ENCODE measurements at regions not wholly inside any gene's neighbourhood (a gene's known extent, or its start where the extent isn't known, plus 50 kb on each side); places are given as distances from the start of the nearest gene placed in this dataset.
A peak's percentile ranks its signal among the peaks of the same experiment; 100 is the strongest.

- Histone ChIP-seq H3K36me3 (no peaks in the 10 kb centered on the region), H3K4me3 (no peak overlapping the region), H3K4me1 (peaks cover 12 to 32% of the 10 kb centered on the region in 2 donors), H3K9me3 (no peaks in the 10 kb centered on the region), H3K27ac (no peak overlapping the region), H3K27me3 (no peaks in the 10 kb centered on the region)
- DNase-seq = no peak
- TF ChIP-seq POLR2A (IDR thresholded peaks at IDR 0.05) = no peak
- TF ChIP-seq, protein P1, sequence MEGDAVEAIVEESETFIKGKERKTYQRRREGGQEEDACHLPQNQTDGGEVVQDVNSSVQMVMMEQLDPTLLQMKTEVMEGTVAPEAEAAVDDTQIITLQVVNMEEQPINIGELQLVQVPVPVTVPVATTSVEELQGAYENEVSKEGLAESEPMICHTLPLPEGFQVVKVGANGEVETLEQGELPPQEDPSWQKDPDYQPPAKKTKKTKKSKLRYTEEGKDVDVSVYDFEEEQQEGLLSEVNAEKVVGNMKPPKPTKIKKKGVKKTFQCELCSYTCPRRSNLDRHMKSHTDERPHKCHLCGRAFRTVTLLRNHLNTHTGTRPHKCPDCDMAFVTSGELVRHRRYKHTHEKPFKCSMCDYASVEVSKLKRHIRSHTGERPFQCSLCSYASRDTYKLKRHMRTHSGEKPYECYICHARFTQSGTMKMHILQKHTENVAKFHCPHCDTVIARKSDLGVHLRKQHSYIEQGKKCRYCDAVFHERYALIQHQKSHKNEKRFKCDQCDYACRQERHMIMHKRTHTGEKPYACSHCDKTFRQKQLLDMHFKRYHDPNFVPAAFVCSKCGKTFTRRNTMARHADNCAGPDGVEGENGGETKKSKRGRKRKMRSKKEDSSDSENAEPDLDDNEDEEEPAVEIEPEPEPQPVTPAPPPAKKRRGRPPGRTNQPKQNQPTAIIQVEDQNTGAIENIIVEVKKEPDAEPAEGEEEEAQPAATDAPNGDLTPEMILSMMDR (IDR thresholded peaks at IDR 0.05 in 4 of 5, conservative IDR thresholded peaks at IDR 0.05 in 1 of 5) = no peak
- no peak for ATAC-seq
- in situ Hi-C loops (cut with MboI; ENCODE audit: low sequenced_read_pairs in 4 of 4) (no loop called here), intact Hi-C loops (cut with DNase I; ENCODE audit: low total_unique reads) (no loop called here)
Observed at GRCh38 chr12:46526233-46526632, 153.7 kb upstream of the SLC38A2 start.

- H3K4me3 ChIP-seq = no peak overlapping the region
- peak; percentile 64 to 79 for DNase-seq
- peak overlapping the region in 3 of 4 donors; percentile 13 to 37 (median 28) for H3K27ac ChIP-seq
- in situ Hi-C loops (cut with MboI; ENCODE audit: low sequenced_read_pairs in 4 of 4) = no loop called here
- ATAC-seq = peak; percentile 73 to 86
- TF ChIP-seq POLR2A (IDR thresholded peaks at IDR 0.05) = no peak
- TF ChIP-seq, protein P1 (IDR thresholded peaks at IDR 0.05 in 4 of 5, conservative IDR thresholded peaks at IDR 0.05 in 1 of 5) = no peak
- no peaks in the 10 kb centered on the region for H3K27me3 ChIP-seq
- no peaks in the 10 kb centered on the region for H3K36me3 ChIP-seq
- intact Hi-C loops (cut with DNase I; ENCODE audit: low total_unique reads) = no loop called here
- H3K4me1 ChIP-seq = peaks cover 12 to 32% of the 10 kb centered on the region in 2 donors
- H3K9me3 ChIP-seq = no peaks in the 10 kb centered on the region
Observed at GRCh38 chr12:46524778-46525177, 152.2 kb upstream of the SLC38A2 start.

DNA sequence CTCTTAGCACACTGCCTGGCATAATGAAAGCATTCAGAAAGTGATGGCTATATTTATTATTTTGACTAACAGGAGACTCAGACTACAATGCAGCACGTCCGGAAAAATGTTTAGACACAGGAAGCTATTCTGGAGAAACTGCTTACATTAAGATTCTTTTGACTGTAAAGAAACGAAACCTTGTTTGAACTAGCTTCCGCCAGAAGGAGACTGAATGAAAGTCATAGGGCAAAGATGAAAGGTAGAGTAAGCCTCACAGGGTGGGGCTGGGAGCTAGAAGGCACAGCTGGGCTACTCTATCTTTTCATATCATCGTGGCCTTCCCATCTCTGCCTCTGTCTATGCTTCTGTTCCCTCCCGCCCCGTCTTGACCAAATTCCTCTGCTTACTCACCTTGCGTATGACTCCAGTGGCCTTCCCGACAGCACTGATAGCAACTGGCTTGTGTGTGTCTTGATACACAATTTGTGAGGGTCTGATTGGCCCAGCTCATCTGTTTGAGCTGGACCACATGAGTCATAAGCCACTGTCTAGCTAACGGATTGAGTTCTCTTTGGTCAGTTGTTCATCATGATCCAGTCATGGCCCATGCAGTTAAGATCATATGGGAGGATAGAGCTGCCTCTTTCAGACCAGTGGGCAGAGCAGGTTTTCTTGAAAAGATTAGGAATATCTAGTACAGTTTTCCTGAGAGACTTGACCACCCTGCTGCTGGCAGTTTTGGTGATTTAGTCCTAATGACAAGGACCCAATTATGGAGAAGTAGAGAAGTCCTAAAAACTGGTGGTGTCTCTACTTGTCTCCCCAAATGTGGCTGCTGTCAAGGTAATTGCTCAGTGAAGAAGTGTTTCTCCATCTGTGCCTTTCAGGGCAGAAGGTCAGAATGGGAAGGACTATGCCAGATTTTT, 151.5 kb upstream of the SLC38A2 start:
- Histone ChIP-seq H3K4me1 (peaks cover 18 to 38% of the 10 kb centered on the region in 2 donors), H3K27me3 (no peaks in the 10 kb centered on the region), H3K9me3 (no peaks in the 10 kb centered on the region), H3K36me3 (no peaks in the 10 kb centered on the region), H3K27ac (peak overlapping the region in 3 of 4 donors; percentile 13 to 37 (median 28)), H3K4me3 (no peak overlapping the region)
- in situ Hi-C loops (cut with MboI; ENCODE audit: low sequenced_read_pairs in 4 of 4) (no loop called here), intact Hi-C loops (cut with DNase I; ENCODE audit: low total_unique reads) (no loop called here)
- no peak for TF ChIP-seq POLR2A (IDR thresholded peaks at IDR 0.05)
- TF ChIP-seq, protein P1 (IDR thresholded peaks at IDR 0.05 in 4 of 5, conservative IDR thresholded peaks at IDR 0.05 in 1 of 5) = no peak
- DNase-seq (no peak), ATAC-seq (no peak)

DNA sequence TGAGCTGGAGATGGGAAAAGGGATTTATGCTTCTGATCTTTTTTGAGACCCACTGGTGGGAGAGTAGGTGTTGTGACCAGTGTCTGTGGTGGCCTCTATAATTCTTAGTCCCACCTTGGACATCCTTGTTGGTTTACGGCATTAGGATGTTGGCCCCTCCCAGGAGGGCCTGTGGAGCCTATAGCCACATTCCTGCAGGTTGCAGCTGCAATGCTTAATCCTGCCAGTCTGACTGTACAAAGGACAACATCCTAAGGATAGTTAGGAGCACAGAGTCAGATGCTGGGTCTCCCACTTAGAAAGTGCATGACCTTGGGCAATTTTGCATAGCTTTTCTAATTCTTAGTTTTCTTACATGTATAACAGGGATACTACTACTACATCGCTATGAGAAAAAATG, 150.9 kb upstream of the SLC38A2 start:
- H3K4me3 ChIP-seq = no peak overlapping the region
- no peak for ATAC-seq
- no peak for TF ChIP-seq POLR2A (IDR thresholded peaks at IDR 0.05)
- TF ChIP-seq, protein P1 (IDR thresholded peaks at IDR 0.05 in 4 of 5, conservative IDR thresholded peaks at IDR 0.05 in 1 of 5) = no peak
- H3K27me3 ChIP-seq = no peaks in the 10 kb centered on the region
- intact Hi-C loops (cut with DNase I; ENCODE audit: low total_unique reads) (no loop called here), in situ Hi-C loops (cut with MboI; ENCODE audit: low sequenced_read_pairs in 4 of 4) (no loop called here)
- no peak for DNase-seq
- H3K4me1 ChIP-seq = peaks cover 21 to 39% of the 10 kb centered on the region in 2 donors
- H3K27ac ChIP-seq = peak overlapping the region in 1 of 4 donors; percentile 37
- H3K36me3 ChIP-seq = no peaks in the 10 kb centered on the region
- no peaks in the 10 kb centered on the region for H3K9me3 ChIP-seq
